ENCODE measurements at regions not wholly inside any gene's neighbourhood (a gene's known extent, or its start where the extent isn't known, plus 50 kb on each side); places are given as distances from the start of the nearest gene placed in this dataset.

- Histone ChIP-seq H3K36me3 (ENCODE audit: low read length) (no peaks in the 10 kb centered on the region), H3K27ac (ENCODE audit: low read depth, low read length) (no peak overlapping the region), H3K9ac (ENCODE audit: low read length) (no peak overlapping the region), H2AFZ (ENCODE audit: low read depth, low read length, severe bottlenecking) (no peak overlapping the region), H3K27me3 (ENCODE audit: low read length) (no peaks in the 10 kb centered on the region), H3F3A (ENCODE audit: insufficient read depth) (no peaks in the 10 kb centered on the region), H4K20me1 (ENCODE audit: low read depth, low read length) (no peaks in the 10 kb centered on the region), H3K9me2 (replicated peaks; ENCODE audit: insufficient read depth, low read length) (no peaks in the 10 kb centered on the region), H3K4me3 (ENCODE audit: insufficient read depth, low read length, poor library complexity, severe bottlenecking) (no peak overlapping the region), H3K9me3 (ENCODE audit: insufficient read depth, low read length) (no peaks in the 10 kb centered on the region), H3K79me2 (ENCODE audit: insufficient read depth, low read length) (no peaks in the 10 kb centered on the region), H3K4me2 (ENCODE audit: low read depth, low read length, poor library complexity, severe bottlenecking) (no peak overlapping the region)
- TF ChIP-seq EZH2phosphoT487 (conservative IDR thresholded peaks at IDR 0.05; ENCODE audit: low read length) (no peak), CTCF (IDR thresholded peaks at IDR 0.05; ENCODE audit: insufficient read depth, low read length, poor library complexity, severe bottlenecking) (no peak)
Measured at GRCh38 chr2:13114391-13114790, 397.7 kb downstream of the TRIB2 start.

GRCh38 chr2:13115643-13116042, 398.9 kb downstream of the TRIB2 start:
- Histone ChIP-seq H3K79me2 (ENCODE audit: insufficient read depth, low read length) (no peaks in the 10 kb centered on the region), H3K4me2 (ENCODE audit: low read depth, low read length, poor library complexity, severe bottlenecking) (no peak overlapping the region), H4K20me1 (ENCODE audit: low read depth, low read length) (no peaks in the 10 kb centered on the region), H3F3A (ENCODE audit: insufficient read depth) (no peaks in the 10 kb centered on the region), H3K27ac (ENCODE audit: low read depth, low read length) (no peak overlapping the region), H3K4me3 (ENCODE audit: insufficient read depth, low read length, poor library complexity, severe bottlenecking) (no peak overlapping the region), H3K9ac (ENCODE audit: low read length) (no peak overlapping the region), H3K36me3 (ENCODE audit: low read length) (no peaks in the 10 kb centered on the region), H3K9me2 (replicated peaks; ENCODE audit: insufficient read depth, low read length) (no peaks in the 10 kb centered on the region), H2AFZ (ENCODE audit: low read depth, low read length, severe bottlenecking) (no peak overlapping the region), H3K9me3 (ENCODE audit: insufficient read depth, low read length) (no peaks in the 10 kb centered on the region), H3K27me3 (ENCODE audit: low read length) (no peaks in the 10 kb centered on the region)
- no peak for TF ChIP-seq CTCF (IDR thresholded peaks at IDR 0.05; ENCODE audit: insufficient read depth, low read length, poor library complexity, severe bottlenecking)
- no peak for TF ChIP-seq EZH2phosphoT487 (conservative IDR thresholded peaks at IDR 0.05; ENCODE audit: low read length)

GRCh38 chr2:13121096-13121495, 404.4 kb downstream of the TRIB2 start:
- Histone ChIP-seq H3K27me3 (ENCODE audit: low read length) (no peaks in the 10 kb centered on the region), H4K20me1 (ENCODE audit: low read depth, low read length) (no peaks in the 10 kb centered on the region), H3K79me2 (ENCODE audit: insufficient read depth, low read length) (no peaks in the 10 kb centered on the region), H3K4me2 (ENCODE audit: low read depth, low read length, poor library complexity, severe bottlenecking) (no peak overlapping the region), H3K4me3 (ENCODE audit: insufficient read depth, low read length, poor library complexity, severe bottlenecking) (no peak overlapping the region), H3K9ac (ENCODE audit: low read length) (no peak overlapping the region), H3K9me3 (ENCODE audit: insufficient read depth, low read length) (no peaks in the 10 kb centered on the region), H3K27ac (ENCODE audit: low read depth, low read length) (no peak overlapping the region), H2AFZ (ENCODE audit: low read depth, low read length, severe bottlenecking) (no peak overlapping the region), H3F3A (ENCODE audit: insufficient read depth) (no peaks in the 10 kb centered on the region), H3K9me2 (replicated peaks; ENCODE audit: insufficient read depth, low read length) (no peaks in the 10 kb centered on the region), H3K36me3 (ENCODE audit: low read length) (no peaks in the 10 kb centered on the region)
- no peak for TF ChIP-seq EZH2phosphoT487 (conservative IDR thresholded peaks at IDR 0.05; ENCODE audit: low read length)
- no peak for TF ChIP-seq CTCF (IDR thresholded peaks at IDR 0.05; ENCODE audit: insufficient read depth, low read length, poor library complexity, severe bottlenecking)
